Left renal pelvis (tissue), 4 donors: ENCODE measurements at regions not wholly inside any gene's neighbourhood (a gene's known extent, or its start where the extent isn't known, plus 50 kb on each side); places are given as distances from the start of the nearest gene placed in this dataset.
"Not testable (repeated sequence)": the region's sequence is repeated elsewhere in the genome, so short reads cannot be mapped to it uniquely, and the experiment has no call there.

ENCODE experiments used
- DNase-seq, 4 donors: peaks; one replicate each; pipeline ENCODE4 v3.0.0-alpha.2; 2013; ENCODE audit warnings: low read depth in 4 of 4, low spot score in 3 of 4

GRCh38 chr3:176879710-176880109, 317.6 kb downstream of the TBL1XR1 start:
- DNase-seq = no peak

DNA sequence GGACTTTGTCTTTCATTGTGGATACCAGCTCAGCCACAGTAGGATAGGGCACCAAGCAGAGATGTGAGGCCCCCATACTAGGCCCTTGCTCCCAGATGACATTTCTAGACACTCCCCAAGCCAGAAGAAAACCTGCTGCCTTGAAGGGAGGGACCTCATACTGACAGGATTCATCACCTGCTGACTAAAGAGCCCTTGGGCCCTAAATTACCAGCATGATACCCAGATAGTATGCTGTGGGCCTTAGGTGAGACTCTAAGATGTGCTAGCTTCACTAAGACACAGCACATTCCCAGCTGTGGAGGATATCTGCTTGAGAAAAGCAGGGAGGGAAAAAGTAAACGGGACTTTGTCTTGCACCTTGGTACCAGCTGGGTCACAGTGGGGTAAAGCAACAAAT, 324.0 kb downstream of the TBL1XR1 start:
- no peak for DNase-seq

DNA sequence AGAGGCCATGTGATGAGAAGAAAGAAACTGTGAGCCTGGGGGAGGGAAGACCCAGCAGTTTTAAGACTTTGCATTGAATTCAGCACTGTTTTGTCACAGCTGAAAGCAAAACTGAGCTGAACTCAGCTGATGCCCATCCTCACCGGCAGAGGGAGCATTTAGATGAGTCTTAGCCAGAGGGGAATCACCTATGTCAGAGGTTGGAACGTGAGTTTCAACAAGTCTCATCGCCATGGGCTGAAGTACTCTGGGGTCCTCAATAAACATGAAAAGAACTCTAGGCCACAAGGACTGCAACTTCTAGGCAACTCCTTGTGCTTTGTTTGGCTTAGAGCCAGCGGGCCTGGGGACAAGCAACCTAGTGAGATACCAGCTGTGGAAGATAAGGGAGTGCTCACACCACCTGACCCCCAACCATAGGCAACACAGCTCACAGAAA, 324.5 kb downstream of the TBL1XR1 start:
- DNase-seq = peak; percentile 18 to 32 (median 29)

GRCh38 chr3:176870451-176870850, 326.8 kb downstream of the TBL1XR1 start:
- DNase-seq = no peak

DNA sequence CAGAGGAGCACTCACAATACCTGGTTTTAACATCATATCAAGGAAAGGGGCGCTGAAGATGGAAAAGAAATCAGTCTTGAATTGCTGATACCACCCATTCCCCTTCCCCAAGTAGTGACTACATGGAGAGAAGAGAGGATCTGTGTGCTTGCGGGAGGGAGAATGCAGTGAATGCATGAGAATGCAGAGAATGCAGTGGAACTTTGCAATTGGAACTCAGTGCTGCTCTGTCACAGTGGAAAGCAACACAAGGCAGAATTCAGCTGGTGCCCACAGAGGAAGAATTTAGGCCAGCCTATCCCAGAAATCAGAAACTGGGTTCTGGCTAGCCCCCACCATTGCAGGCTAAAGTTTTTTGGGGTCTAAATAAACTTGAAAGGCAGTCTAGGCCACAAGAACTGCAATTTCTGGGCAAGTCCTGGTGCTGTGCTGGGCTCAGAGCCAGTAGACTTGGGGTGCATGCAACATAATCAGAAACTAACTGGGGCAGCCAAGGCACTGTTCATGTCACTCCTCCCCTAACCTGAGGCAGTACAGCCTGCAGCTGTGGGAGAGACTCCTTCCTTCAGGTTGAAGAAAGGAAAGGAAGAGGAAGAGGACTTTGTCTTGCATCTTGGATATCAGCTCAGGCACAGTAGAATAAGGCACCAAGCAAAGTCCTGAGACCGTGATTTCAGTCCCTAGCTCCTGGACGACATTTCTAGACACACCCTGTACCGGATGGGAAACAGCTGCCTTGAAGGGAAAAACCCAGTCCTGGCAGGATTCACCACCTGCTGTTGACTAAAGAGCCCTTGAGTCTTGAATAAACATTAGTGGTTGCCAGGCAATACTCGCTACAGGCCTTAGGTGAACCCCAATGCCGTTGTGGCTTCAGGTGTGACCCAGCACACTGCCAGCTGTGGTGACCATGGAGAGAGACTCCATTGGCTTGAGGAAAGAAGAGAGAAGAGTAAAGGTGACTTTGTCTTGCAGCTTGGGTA, 329.3 kb downstream of the TBL1XR1 start:
- DNase-seq = no peak

DNA sequence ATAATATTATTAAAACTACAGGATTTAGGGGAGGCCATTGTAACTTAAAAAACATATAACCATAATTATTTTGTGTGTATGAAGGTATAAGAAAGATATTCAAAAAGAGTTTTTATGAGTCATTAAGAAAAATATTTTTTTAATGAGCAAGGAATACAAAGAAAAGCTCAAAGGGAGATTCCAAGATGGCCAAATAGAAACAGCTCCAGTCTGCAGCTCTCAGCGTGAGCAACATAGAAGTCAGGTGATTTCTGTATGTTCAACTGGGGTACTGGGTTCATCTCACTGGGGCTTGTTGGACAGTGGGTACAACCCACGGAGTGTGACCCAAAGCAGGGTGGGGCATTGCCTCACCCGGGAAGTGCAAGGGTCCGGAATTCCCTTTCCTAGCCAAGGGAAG, 336.1 kb downstream of the TBL1XR1 start:
- no peak for DNase-seq

DNA sequence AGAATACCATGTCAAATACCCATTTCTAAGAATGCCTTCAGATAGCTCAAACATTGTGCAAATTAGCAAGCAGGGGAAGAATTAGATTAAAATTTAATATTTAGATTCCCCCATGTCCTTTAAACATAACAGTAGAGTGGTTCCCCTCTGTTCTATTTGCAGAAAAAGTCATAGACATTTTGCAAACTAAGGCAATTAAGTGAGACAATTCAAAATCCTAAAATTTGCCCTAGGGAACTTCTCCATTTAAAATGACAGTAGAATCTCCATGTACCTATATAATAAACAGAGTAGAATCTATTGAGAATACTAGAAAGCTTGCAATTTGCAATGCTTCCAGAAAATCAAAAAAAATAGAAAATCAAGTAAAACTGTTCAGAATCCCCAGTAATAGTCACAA, 340.6 kb downstream of the TBL1XR1 start:
- no peak for DNase-seq

DNA sequence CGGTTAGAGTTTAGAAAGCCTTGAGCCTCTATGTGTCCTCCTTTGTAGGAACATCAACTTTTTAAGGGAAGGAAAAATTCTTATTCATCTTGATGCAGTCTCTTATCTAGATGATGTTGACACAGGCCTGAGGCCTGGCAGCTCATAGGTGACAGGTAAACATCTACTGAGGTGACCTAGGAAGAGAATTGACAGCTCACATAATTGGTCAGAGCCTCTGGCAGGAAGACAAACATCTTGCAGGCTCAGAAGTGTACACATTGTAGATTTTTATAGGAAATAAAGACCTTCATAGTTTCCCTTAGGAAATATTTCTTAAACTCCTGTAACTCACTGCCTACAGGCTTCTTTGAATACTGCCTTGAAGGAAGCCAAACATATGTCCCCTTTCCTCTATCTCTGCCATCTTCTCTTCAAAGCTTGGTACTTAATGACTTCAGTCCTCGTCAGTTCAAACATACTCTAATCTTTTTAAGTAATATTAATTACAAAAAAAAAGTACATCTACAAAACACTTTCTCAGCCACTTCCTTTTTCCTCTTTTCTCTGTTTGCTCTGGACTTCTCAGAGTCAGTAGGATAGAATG, 341.3 kb downstream of the TBL1XR1 start:
- no peak for DNase-seq

GRCh38 chr3:176855213-176855612, 342.1 kb downstream of the TBL1XR1 start:
- no peak for DNase-seq

DNA sequence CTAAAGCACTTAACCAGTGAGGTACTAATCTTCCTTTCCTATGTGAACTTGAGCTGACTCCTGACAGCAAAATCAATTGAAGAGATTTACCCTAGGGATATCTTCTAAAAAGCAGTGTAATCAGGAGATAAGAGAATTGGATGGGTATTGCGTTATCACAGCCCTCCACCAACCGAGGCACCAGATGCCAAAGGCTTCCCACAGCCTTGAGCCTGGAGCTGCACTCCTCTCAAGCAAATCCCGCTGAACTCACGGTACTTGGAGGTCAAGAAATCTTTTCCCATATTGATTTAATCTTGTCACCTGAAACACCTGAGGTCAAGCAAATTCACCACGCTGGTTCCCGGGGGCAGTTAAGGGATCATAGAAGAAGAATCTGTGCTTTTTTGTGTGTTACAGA, 346.8 kb downstream of the TBL1XR1 start:
- DNase-seq = no peak

DNA sequence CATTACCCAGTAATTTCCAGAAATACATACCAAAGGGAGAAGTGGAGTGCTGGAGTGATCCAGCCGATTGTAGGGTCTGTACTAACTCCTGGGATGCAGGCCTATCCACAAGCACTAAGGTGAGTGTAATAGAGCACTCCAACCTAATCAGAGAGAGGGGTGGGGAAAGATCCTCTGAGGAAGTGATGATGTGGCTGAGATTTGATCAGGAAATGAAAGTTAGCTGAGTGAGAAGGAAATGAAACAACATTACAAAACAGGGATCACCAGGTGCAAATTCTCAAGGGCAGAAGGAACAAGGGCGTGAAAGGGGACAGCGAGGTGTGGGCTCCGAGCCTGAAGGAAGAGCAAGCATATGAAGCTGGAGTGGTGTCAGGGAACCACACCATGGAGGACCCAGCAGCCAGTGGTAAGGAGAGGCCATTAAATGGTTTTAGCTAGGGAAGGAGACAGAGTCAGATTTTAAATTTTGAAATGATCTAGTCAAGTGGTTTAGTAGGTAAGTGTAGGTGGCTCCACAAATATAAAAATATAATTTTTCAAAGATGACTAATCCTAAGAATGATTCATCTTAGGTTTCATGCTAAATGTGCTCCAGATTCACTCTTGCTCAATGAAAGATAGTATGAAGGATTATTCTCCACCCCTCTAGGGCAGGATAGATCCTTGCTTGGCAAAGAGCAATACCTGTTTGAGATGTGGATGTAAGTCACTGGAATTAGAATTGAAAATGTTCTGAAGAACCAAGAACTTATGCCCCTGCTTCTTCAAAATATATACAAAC, 348.7 kb downstream of the TBL1XR1 start:
- DNase-seq = no peak

- DNase-seq = no peak
Measured at GRCh38 chr3:176842914-176843313, 354.4 kb downstream of the TBL1XR1 start.

DNA sequence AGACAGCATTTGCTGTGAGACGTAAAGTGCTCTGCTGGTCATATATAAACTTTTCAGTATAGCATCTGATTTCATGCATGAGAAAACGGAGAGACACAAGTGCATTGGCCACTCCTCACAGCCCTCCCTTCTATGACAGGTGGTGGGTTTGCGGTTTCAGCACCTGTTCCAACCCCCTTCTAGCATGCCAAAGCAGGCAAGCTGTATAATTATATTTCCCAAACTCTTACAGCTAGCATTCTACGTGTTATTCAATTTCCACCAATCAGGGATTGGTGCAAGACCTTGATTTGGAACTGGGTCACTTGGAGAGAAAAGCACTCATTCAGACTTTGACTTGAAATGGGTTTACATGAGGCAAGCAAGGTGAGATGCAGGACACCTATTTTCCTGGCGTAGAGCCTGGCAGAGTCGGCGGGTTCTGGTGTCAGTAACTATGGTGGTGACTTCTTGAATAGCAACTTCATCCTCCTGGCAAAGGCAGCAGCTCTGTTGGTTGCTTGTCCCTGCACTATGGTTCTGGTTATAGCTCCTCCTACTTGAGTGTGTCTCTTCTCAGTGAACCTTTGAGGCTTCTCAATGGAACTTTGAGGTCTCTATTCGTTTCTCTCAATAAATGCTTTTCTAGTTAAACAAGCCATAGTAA, 356.5 kb downstream of the TBL1XR1 start:
- no peak for DNase-seq

DNA sequence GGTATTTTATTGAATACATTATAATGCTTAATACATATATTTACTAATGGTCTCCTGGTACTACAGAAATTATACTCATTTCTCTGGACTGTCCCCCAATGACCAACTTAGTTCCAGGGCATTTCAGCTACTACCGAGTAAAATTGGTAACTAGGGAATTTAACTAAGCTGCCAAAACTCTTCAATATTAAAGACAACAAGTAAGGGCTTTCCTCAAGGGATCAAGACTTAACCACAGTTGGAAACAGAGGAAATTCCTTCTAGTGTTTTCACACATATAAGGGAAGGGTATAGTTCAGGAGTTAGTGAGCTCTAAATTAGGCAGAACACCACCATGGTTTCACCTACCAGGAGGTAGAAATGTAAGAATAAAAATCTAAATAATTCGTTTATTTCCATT, 357.4 kb downstream of the TBL1XR1 start:
- DNase-seq = no peak

- no peak for DNase-seq
Measured at GRCh38 chr3:176839466-176839865, 357.8 kb downstream of the TBL1XR1 start.

GRCh38 chr3:176827244-176827643, 370.0 kb downstream of the TBL1XR1 start:
- not testable (repeated sequence) for DNase-seq

GRCh38 chr3:176824811-176825210, 372.5 kb downstream of the TBL1XR1 start:
- no peak for DNase-seq

DNA sequence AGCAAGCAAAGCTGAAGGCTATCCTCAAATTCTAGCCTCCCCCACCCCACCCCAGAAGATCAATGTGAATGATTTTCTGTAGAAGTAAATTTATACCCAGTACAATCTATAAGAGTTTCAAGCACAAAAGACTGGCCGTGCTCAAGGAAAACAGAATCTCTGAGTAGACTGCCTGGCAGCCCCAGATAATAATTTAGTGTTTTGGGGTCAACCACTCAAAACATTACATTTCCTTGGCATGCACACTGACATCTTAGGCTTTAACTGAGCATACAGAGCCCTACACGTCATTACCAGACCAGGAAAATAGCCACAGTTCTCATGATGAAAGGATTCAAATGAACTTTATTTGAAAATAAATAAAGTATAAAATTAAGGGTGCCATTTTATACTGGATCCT, 376.5 kb downstream of the TBL1XR1 start:
- DNase-seq = no peak

DNA sequence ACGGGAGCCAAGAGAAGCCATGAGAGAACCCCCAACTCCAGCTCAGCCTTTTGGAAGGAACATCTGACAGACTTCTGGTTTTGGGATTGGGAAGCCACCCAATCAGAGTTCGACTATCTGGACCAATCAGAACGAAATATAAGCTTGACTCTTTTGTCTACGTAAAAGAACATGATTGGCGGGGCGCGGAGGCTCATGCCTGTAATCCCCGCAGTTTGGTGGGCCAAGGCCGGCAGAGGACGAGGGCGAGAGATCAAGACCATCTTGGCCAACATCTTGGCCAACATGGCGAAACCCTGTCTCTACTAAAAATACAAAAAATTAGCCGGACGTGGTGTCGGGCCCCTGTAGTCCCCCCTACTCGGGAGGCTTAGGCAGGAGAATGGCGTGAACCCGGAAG, 380.3 kb downstream of the TBL1XR1 start:
- DNase-seq = no peak

DNA sequence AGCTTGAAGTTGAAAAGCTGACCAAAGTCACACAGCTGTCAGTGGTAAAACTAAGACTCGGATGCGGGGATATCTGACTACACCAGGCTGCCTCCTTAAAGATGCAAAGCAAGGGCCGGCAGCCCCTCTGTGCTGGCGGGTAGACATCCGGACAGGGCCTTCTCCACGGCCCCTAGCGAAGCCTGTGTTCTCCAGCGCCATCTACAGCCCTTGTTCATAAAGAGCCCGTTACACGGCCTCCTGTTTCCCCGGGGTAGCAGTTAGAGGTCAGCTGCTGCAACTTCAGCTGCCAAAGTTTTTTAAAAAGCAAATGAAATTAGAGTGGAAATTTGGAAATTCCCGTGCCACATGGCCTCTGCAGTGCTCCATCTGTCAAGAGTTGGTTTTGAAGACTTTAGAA, 383.0 kb downstream of the TBL1XR1 start:
- DNase-seq = peak in 3 of 4 donors; percentile 34 to 51 (median 48)

DNA sequence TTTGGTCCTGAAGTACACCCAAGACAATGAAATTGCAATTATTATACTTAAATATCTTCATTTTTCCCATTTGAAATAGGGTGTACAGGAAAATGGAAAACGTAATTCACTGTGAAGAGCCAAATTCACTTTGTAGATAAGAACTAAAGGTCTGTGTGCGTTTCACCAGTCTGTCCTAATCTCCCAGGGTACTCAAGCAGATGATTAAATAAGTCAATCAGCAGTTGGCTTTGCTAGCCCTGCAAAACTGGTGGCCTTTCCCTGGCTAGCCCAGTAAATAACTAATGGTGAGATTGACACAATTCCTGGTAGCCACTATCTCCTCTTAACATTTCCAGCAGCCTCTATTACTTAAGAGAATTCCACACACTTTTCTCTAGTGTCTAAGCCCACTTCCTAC, 389.3 kb downstream of the TBL1XR1 start:
- DNase-seq = no peak
